GM12865 (cell line): ENCODE measurements at regions not wholly inside any gene's neighbourhood (a gene's known extent, or its start where the extent isn't known, plus 50 kb on each side); places are given as distances from the start of the nearest gene placed in this dataset.
"Not testable (repeated sequence)": the region's sequence is repeated elsewhere in the genome, so short reads cannot be mapped to it uniquely, and the experiment has no call there.

Source experiments
- DNase-seq: peaks from one replicate; pipeline ENCODE4 v3.0.0; 2010; ENCODE audit warnings: low read depth
- H3K4me3 ChIP-seq: 2 replicates; pipeline ENCODE4 v1.5.1; 2011; ENCODE audit warnings: mild to moderate bottlenecking, low read depth, low read length, control low read depth
- TF ChIP-seq, protein P1 (sequence below): IDR thresholded peaks from 2 replicates; pipeline ENCODE4 v1.5.1; 2011; ENCODE audit warnings: low read length, control low read depth, low read depth, inconsistent platforms; ENCODE audit not compliant: insufficient read depth; ENCODE audit errors: missing control alignments

DNA sequence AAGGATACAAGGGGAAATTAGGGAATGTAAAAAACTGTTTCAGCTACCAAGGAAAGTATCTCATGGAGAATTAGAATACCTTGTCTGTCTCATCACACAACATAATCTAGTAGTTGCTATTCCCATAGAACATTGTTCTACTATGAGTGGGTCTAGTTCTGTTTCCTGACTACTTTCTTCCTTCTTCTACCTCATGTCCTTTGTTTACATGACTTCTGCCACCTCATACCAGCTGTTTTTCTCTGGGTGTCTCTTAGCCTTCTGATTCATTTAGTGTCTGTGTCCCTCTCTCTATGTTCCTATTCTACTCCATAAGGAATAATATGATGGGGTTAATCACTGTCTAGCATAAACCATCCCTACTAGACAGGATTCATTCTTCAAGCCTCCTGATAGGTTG is 887.3 kb downstream of the DIAPH3 start:
- H3K4me3 ChIP-seq, result no peak overlapping the region
- DNase-seq, result no peak
- TF ChIP-seq, protein P1, sequence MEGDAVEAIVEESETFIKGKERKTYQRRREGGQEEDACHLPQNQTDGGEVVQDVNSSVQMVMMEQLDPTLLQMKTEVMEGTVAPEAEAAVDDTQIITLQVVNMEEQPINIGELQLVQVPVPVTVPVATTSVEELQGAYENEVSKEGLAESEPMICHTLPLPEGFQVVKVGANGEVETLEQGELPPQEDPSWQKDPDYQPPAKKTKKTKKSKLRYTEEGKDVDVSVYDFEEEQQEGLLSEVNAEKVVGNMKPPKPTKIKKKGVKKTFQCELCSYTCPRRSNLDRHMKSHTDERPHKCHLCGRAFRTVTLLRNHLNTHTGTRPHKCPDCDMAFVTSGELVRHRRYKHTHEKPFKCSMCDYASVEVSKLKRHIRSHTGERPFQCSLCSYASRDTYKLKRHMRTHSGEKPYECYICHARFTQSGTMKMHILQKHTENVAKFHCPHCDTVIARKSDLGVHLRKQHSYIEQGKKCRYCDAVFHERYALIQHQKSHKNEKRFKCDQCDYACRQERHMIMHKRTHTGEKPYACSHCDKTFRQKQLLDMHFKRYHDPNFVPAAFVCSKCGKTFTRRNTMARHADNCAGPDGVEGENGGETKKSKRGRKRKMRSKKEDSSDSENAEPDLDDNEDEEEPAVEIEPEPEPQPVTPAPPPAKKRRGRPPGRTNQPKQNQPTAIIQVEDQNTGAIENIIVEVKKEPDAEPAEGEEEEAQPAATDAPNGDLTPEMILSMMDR, result no peak

DNA sequence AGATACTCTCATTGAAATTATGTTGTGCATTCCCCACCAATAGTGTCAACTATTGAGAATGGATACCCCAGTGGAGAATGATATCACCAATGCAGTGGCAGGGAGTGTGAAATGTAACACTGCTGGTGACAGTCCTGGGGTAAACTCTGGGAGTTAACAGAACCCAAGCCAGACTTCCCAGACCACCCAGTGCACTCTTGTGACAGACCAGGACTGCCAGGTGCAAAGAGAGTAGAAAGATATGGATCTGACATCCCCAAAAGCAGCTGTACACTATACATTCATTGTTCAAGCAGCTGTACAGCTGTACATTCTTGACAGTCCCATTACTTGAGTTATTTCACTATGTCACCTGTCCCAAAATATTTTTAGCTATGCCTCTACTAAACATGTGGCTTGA is 886.6 kb downstream of the DIAPH3 start:
- TF ChIP-seq, protein P1, result no peak
- no peak overlapping the region for H3K4me3 ChIP-seq
- no peak for DNase-seq

- TF ChIP-seq, protein P1, result no peak
- DNase-seq, result no peak
- no peak overlapping the region for H3K4me3 ChIP-seq
Observed at GRCh38 chr13:59279028-59279427, 884.7 kb downstream of the DIAPH3 start.

DNA sequence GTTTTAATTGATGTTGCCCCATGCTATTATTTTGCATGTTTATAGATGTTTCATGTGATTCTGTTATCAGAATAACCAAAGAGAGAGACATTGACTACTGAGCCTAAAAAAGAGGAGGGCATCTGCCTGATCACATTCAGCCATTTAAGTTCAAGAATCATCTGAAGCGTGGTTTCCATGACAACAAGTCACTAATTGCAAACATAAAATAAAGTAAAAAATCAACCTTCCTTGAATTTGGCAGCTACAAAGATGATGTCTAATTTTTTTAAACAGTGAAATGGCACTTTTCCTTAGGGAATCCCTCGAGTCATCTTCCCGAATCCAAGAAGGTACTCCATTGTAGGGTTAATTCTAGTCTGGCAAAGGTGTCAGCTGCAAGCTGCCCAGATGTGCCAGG is 884.2 kb downstream of the DIAPH3 start:
- no peak overlapping the region for H3K4me3 ChIP-seq
- no peak for DNase-seq
- TF ChIP-seq, protein P1, result no peak

GRCh38 chr13:59280297-59280696 is 883.4 kb downstream of the DIAPH3 start:
- TF ChIP-seq, protein P1, result no peak
- H3K4me3 ChIP-seq, result no peak overlapping the region
- DNase-seq, result no peak

DNA sequence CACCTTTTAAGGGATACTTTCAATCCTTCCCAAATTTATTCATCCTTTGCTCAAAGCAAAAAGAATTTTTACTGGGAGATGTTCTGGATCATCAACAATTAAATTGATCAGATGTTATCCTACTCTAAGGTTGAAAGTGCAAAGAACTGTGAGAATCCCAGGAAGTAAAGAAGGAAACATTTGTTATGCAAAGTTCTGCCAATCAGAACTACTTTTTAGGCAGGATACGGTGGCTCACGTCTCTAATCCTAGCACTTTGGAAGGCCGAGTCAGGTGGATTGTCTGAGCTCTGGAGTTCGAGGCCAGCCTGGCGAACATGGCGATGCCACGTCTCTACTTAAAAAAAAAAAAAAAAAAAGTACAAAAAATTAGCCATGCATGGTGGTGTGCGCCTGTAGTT is 882.3 kb downstream of the DIAPH3 start:
- no peak overlapping the region for H3K4me3 ChIP-seq
- no peak for DNase-seq
- TF ChIP-seq, protein P1, result no peak

GRCh38 chr13:59292240-59292639 is 871.5 kb downstream of the DIAPH3 start:
- DNase-seq, H3K4me3 ChIP-seq: not testable (repeated sequence)

DNA sequence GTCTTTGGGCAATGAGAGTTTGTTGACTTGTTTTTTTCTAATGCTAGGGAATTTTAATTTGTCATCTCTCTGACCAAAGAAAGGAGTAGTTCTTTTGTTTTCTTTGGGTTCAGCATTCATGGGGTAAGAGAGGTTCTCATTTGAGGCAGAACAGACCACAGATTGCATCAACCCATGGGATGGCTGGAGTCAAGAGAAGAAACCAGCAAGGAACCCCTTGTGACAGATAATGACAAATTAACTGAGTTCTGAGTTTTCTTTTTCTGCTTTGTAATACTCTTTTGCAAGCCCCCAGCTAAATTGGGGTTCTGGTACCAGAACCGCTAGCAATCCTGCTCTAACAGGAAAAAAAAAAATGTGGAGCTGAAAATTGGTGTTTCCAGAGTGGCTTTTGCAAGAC is 864.1 kb downstream of the DIAPH3 start:
- DNase-seq, result no peak
- TF ChIP-seq, protein P1, result no peak
- H3K4me3 ChIP-seq, result no peak overlapping the region
